GM18508 (cell line): ENCODE measurements at regions not wholly inside any gene's neighbourhood (a gene's known extent, or its start where the extent isn't known, plus 50 kb on each side); places are given as distances from the start of the nearest gene placed in this dataset.

ENCODE experiments used
- ATAC-seq: cut with Tn5 transposase; IDR thresholded peaks from one replicate; pipeline ENCODE4 v1.9.1; 2021; ENCODE audit warnings: moderate number of reproducible peaks; ENCODE audit not compliant: insufficient read depth, unreplicated experiment

- no peak for ATAC-seq
These were observed 523.6 kb upstream of the WWC1 start for GRCh38 chr5:167767795-167768194.

GRCh38 chr5:167769846-167770413 is 521.5 kb upstream of the WWC1 start:
- no peak for ATAC-seq

GRCh38 chr5:167770461-167770860 is 521.0 kb upstream of the WWC1 start:
- ATAC-seq = no peak

- ATAC-seq = no peak
These were observed 519.9 kb upstream of the WWC1 start for GRCh38 chr5:167771571-167771970.

GRCh38 chr5:167773668-167774301 is 517.7 kb upstream of the WWC1 start:
- ATAC-seq = no peak

GRCh38 chr5:167777746-167778145 is 513.7 kb upstream of the WWC1 start:
- ATAC-seq = no peak

- no peak for ATAC-seq
These were observed 513.2 kb upstream of the WWC1 start for GRCh38 chr5:167778228-167778627.

- no peak for ATAC-seq
These were observed 511.8 kb upstream of the WWC1 start for GRCh38 chr5:167779644-167780043.

- ATAC-seq = no peak
These were observed 511.3 kb upstream of the WWC1 start for GRCh38 chr5:167780177-167780576.

GRCh38 chr5:167783145-167783817 is 508.2 kb upstream of the WWC1 start:
- ATAC-seq = no peak

- ATAC-seq = no peak
These were observed 506.3 kb upstream of the WWC1 start for GRCh38 chr5:167785106-167785505.

GRCh38 chr5:167785901-167786300 is 505.5 kb upstream of the WWC1 start:
- no peak for ATAC-seq

GRCh38 chr5:167786871-167787578 is 504.4 kb upstream of the WWC1 start:
- no peak for ATAC-seq

GRCh38 chr5:167790045-167790444 is 501.4 kb upstream of the WWC1 start:
- ATAC-seq = no peak

- no peak for ATAC-seq
These were observed 500.8 kb upstream of the WWC1 start for GRCh38 chr5:167790462-167791260.

- no peak for ATAC-seq
These were observed 498.9 kb upstream of the WWC1 start for GRCh38 chr5:167792514-167792913.

- no peak for ATAC-seq
These were observed 497.7 kb upstream of the WWC1 start for GRCh38 chr5:167793700-167794099.

- ATAC-seq = no peak
These were observed 497.3 kb upstream of the WWC1 start for GRCh38 chr5:167794121-167794520.

- no peak for ATAC-seq
These were observed 494.8 kb upstream of the WWC1 start for GRCh38 chr5:167796672-167797071.

- ATAC-seq = no peak
These were observed 493.5 kb upstream of the WWC1 start for GRCh38 chr5:167797933-167798332.
